Heart left ventricle (tissue), 13 donors: ENCODE measurements at regions not wholly inside any gene's neighbourhood (a gene's known extent, or its start where the extent isn't known, plus 50 kb on each side); places are given as distances from the start of the nearest gene placed in this dataset.

Source experiments
- POLR2A ChIP-seq, 2 donors: fragments of 450-650 bp; IDR thresholded peaks; one replicate each; pipeline ENCODE4 v1.6.1; 2017; ENCODE audit warnings: antibody characterized with exemption in 2 of 2, mild to moderate bottlenecking in 2 of 2, moderate library complexity in 2 of 2
- TF ChIP-seq, protein P1 (sequence below), 12 donors: fragments of 200-600 bp; sonication (generic) in 4 of 12; IDR thresholded peaks; one replicate each; pipeline versions ENCODE4 v1.5.0 to v1.8.0; 2018 to 2022; ENCODE audit warnings: antibody characterized with exemption in 12 of 12, mild to moderate bottlenecking in 5 of 12
- donor health status: ischemic (EF 13 %, LVEDD 7.1; RV severe dilation, severe dysfunction).
- donor health status: DM: no; HTN: yes; CAD: no.
- donor health status: DM: no; HTN: no; CAD: no.
- donor health status: ischemic (EF 25% LVEDD 6.9; RV normal size, moderate dysfunction).
- donor health status: ischemic (EF 25% LVEDD 5.7; RV mildly dilated, moderate dysfunction).
- donor health status: ischemic (EF 35%, LVEDD 5.7; RV mildly dilated, moderate dysfunction).
- donor health status: nonischemic (EF 11% LVEDD 7.7; RV severe dilation, severe dysfunction).
- donor health status: DM: yes; HTN: yes; CAD: no.
- donor health status: PGD.
- donor health status: ischemic (EF 29% LVEDD 5.4; RV normal size, mild dysfunction).
- donor health status: nonischemic (EF 23%, LVEDD 6.1; RV moderate dilation, normal function).

DNA sequence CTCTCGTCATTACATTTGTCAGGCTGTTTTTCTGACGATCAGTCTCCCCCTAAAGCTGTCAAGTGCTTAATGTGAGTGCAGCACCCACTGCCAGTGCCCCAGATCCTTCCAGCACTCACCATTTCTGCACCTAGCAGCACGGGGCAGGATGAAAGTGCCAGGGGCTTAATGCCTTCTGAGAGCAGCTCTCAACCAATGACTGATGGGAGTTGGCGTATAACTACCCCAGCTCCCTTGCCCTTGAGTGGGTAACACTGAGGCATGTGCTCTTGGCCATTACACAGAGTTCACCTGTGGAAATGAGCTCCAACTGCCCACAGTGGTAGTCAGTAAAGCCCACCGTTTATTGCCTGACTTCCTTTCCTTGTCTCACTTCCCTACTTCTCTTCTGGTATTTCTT lies 226.2 kb upstream of the BCOR start:
- no peak for TF ChIP-seq POLR2A (IDR thresholded peaks at IDR 0.05)
- TF ChIP-seq, protein P1, sequence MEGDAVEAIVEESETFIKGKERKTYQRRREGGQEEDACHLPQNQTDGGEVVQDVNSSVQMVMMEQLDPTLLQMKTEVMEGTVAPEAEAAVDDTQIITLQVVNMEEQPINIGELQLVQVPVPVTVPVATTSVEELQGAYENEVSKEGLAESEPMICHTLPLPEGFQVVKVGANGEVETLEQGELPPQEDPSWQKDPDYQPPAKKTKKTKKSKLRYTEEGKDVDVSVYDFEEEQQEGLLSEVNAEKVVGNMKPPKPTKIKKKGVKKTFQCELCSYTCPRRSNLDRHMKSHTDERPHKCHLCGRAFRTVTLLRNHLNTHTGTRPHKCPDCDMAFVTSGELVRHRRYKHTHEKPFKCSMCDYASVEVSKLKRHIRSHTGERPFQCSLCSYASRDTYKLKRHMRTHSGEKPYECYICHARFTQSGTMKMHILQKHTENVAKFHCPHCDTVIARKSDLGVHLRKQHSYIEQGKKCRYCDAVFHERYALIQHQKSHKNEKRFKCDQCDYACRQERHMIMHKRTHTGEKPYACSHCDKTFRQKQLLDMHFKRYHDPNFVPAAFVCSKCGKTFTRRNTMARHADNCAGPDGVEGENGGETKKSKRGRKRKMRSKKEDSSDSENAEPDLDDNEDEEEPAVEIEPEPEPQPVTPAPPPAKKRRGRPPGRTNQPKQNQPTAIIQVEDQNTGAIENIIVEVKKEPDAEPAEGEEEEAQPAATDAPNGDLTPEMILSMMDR (IDR thresholded peaks at IDR 0.05), result no peak
